ENCODE measurements at regions not wholly inside any gene's neighbourhood (a gene's known extent, or its start where the extent isn't known, plus 50 kb on each side); places are given as distances from the start of the nearest gene placed in this dataset.

- H3K27ac ChIP-seq (ENCODE audit: low read depth), result no peak overlapping the region
- Mint-ChIP-seq H3K27me3 (ENCODE audit: insufficient read depth, low read depth, poor library complexity) (peaks cover 6% of the 10 kb centered on the region), H3K4me3 (no peak overlapping the region), H3K4me1 (peaks cover 17% of the 10 kb centered on the region), H3K36me3 (ENCODE audit: low read depth) (no peaks in the 10 kb centered on the region), H3K9me3 (peaks cover 3% of the 10 kb centered on the region; the same call in 1 of the 3 replicates), H3K27ac (no peak overlapping the region)
- H3K9me2 ChIP-seq (ENCODE audit: insufficient read depth), result no peaks in the 10 kb centered on the region
- ATAC-seq (no peak), DNase-seq (ENCODE audit: low spot score) (no peak)
- H3F3A ChIP-seq (replicated peaks; ENCODE audit: low read depth), result no peaks in the 10 kb centered on the region
- no peak overlapping the region for H3K4me2 ChIP-seq
- H2AFZ ChIP-seq, result no peak overlapping the region
- no peaks in the 10 kb centered on the region for H4K20me1 ChIP-seq (replicated peaks; ENCODE audit: insufficient read depth)
- no peak overlapping the region for H3K4me3 ChIP-seq
- H3K27me3 ChIP-seq (ENCODE audit: insufficient read depth), result no peaks in the 10 kb centered on the region
- H3K4me1 ChIP-seq (ENCODE audit: insufficient read depth), result no peaks in the 10 kb centered on the region
- H3K79me2 ChIP-seq (replicated peaks; ENCODE audit: insufficient read depth), result no peaks in the 10 kb centered on the region
- H3K36me3 ChIP-seq (ENCODE audit: insufficient read depth), result no peaks in the 10 kb centered on the region; the same call in 1 of the 2 replicates
- TF ChIP-seq ETS1 (IDR thresholded peaks at IDR 0.05) (no peak), NANOG (IDR thresholded peaks at IDR 0.05; ENCODE audit: borderline replicate concordance) (no peak), ZNF462 (CRISPR knock-in tag; IDR thresholded peaks at IDR 0.05) (no peak), CTCF (conservative IDR thresholded peaks at IDR 0.05; ENCODE audit: low read depth in 2 of 2) (no peak), ZNF114 (CRISPR knock-in tag; IDR thresholded peaks at IDR 0.05) (no peak)
Observed at GRCh38 chr1:5651027-5651410, 341.2 kb downstream of the NPHP4 start.
